ENCODE measurements at regions not wholly inside any gene's neighbourhood (a gene's known extent, or its start where the extent isn't known, plus 50 kb on each side); places are given as distances from the start of the nearest gene placed in this dataset.

DNA sequence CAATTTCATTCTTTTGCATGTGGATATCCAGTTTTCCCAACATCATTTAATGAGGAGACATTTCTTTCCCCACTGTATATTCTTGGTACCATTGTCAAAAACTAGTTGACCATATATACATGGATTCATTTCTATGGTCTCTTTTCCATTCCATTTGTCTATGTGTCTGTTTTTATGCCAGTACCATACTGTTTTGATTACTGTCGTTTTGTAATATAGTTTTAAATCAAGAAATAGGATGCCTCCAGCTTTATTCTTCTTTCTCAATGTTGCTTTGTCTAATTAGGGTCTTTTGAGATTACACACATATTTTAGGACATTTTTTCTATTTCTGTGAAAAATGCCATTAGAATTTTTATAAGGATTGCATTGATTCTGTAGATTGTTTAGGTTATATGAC is 177.5 kb upstream of the POU2AF2 start:
- Histone ChIP-seq H3K9ac (ENCODE audit: low read depth in 2 of 2, low read length in 2 of 2) (no peak overlapping the region), H3K36me3 (no peaks in the 10 kb centered on the region), H3K27ac (no peak overlapping the region), H3K4me3 (no peak overlapping the region), H3K4me1 (no peaks in the 10 kb centered on the region), H3K27me3 (no peaks in the 10 kb centered on the region), H3K9me3 (no peaks in the 10 kb centered on the region)
- intact Hi-C loops (cut with DNase I): no loop called here
- DNase-seq: no peak
- TF ChIP-seq, protein P1, sequence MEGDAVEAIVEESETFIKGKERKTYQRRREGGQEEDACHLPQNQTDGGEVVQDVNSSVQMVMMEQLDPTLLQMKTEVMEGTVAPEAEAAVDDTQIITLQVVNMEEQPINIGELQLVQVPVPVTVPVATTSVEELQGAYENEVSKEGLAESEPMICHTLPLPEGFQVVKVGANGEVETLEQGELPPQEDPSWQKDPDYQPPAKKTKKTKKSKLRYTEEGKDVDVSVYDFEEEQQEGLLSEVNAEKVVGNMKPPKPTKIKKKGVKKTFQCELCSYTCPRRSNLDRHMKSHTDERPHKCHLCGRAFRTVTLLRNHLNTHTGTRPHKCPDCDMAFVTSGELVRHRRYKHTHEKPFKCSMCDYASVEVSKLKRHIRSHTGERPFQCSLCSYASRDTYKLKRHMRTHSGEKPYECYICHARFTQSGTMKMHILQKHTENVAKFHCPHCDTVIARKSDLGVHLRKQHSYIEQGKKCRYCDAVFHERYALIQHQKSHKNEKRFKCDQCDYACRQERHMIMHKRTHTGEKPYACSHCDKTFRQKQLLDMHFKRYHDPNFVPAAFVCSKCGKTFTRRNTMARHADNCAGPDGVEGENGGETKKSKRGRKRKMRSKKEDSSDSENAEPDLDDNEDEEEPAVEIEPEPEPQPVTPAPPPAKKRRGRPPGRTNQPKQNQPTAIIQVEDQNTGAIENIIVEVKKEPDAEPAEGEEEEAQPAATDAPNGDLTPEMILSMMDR (IDR thresholded peaks at IDR 0.05): no peak

DNA sequence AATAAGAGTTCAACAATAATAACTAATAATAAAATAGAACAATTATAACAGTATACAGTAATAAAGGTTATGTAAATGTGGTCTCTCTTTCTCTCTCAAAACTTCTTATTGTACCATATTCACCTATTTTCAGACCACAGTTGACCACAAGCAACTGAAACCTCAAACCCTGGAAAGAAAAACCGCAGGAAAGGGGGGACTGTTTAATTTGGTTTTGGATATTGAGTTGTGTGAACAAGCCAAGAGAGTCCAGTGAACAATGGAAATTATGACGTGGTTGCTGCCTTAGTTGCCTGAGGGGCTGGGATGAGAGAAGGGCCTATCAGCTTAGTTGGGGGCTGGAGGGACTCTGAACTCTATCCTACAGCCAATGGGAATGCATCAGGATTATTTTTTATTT is 178.7 kb upstream of the POU2AF2 start:
- H3K9ac ChIP-seq (ENCODE audit: low read depth in 2 of 2, low read length in 2 of 2): no peak overlapping the region
- intact Hi-C loops (cut with DNase I): no loop called here

DNA sequence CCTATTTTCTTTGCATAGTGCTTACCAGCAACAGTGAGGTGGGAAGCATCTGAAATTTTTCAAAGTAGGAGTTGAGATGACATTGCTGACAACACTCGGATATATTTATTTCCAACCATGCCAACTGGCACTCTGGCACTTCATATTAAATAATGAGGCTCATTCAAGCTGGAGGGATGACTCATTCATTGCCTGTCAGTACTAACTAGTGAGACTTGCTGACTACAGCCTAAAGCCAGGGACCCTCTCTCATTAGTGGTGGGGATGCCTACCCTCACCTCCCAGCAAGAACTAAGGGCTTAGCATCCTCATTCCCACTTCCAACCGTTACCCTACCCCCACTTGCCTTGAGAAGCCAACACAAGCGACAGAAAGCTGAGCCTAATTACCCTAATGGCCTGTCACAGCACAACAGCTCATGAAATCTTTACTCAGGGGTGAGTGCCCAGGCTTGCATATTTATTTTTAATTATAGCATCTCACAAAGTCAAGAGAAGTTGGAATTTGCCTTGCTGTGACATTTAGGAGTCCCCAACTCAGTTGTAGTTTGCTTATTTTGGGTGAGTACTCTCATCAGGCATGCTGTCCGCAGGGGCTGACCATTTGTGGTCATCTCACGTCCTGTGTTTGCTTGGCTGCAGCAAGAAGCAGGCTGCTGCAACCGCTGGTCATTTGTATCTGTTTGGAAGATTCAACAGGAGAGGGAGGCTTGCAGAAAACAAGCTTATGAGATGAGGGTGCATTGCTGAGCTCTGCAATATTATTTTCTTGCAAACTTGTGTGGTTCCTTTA is 181.6 kb upstream of the POU2AF2 start:
- Histone ChIP-seq H3K27me3 (no peaks in the 10 kb centered on the region), H3K9ac (ENCODE audit: low read depth in 2 of 2, low read length in 2 of 2) (no peak overlapping the region), H3K4me3 (no peak overlapping the region), H3K4me1 (no peaks in the 10 kb centered on the region), H3K36me3 (no peaks in the 10 kb centered on the region), H3K27ac (no peak overlapping the region), H3K9me3 (no peaks in the 10 kb centered on the region)
- DNase-seq: no peak
- TF ChIP-seq, protein P1 (IDR thresholded peaks at IDR 0.05): no peak
- intact Hi-C loops (cut with DNase I): no loop called here

More for the DNA sequence above, 178.7 kb upstream of the POU2AF2 start:
- Histone ChIP-seq H3K4me1 (no peaks in the 10 kb centered on the region), H3K27me3 (no peaks in the 10 kb centered on the region), H3K9me3 (no peaks in the 10 kb centered on the region), H3K27ac (no peak overlapping the region), H3K4me3 (no peak overlapping the region), H3K36me3 (no peaks in the 10 kb centered on the region)
- TF ChIP-seq, protein P1 (IDR thresholded peaks at IDR 0.05): no peak
- DNase-seq: no peak

DNA sequence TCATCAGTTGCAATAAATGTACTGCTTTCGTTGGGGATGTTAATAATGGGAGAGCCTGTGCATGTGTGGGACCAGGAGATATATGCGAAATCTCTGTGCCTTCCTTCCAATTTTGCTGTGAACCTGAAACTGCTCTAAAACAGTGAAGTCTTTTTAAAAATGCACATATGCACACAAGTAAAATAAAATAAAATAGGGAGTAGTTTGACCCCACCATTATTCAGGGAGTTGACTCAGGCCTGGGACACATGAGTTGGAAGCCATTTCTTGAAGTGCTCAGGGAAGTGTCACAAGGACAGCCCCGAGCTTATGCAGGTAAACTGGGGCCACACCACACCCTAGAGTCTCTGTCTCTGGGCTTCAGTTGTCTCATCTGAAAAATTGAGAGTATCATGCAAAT is 183.1 kb upstream of the POU2AF2 start:
- intact Hi-C loops (cut with DNase I): no loop called here
- Histone ChIP-seq H3K9me3 (no peaks in the 10 kb centered on the region), H3K4me1 (no peaks in the 10 kb centered on the region), H3K9ac (ENCODE audit: low read depth in 2 of 2, low read length in 2 of 2) (no peak overlapping the region), H3K36me3 (no peaks in the 10 kb centered on the region), H3K27ac (no peak overlapping the region), H3K27me3 (no peaks in the 10 kb centered on the region), H3K4me3 (no peak overlapping the region)
- DNase-seq: no peak
- TF ChIP-seq, protein P1 (IDR thresholded peaks at IDR 0.05): no peak

DNA sequence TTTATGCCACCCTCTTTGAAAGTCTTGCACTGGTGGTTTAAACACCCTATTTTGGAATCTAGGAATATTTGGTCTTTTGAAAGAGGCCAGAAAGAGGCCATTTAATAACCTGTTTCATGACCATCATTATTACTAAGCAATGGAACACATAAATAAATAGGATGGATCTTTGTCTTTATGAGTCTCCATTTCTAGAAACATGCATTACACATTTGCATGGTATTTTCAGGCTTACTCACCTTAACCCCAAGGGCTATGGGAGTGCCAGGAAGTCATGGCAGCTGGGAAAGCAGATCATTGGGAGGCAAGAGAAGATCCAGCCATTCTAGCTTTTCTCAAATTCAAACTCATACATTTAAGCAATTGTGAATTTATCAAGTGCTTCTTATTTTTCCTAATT is 185.8 kb upstream of the POU2AF2 start:
- Histone ChIP-seq H3K36me3 (no peaks in the 10 kb centered on the region), H3K4me1 (no peaks in the 10 kb centered on the region), H3K27ac (no peak overlapping the region), H3K4me3 (no peak overlapping the region), H3K9ac (ENCODE audit: low read depth in 2 of 2, low read length in 2 of 2) (no peak overlapping the region), H3K9me3 (no peaks in the 10 kb centered on the region), H3K27me3 (no peaks in the 10 kb centered on the region)
- no peak for DNase-seq
- intact Hi-C loops (cut with DNase I): no loop called here
- TF ChIP-seq, protein P1 (IDR thresholded peaks at IDR 0.05): no peak
